ENCODE measurements at regions not wholly inside any gene's neighbourhood (a gene's known extent, or its start where the extent isn't known, plus 50 kb on each side); places are given as distances from the start of the nearest gene placed in this dataset.
"Not testable (repeated sequence)": the region's sequence is repeated elsewhere in the genome, so short reads cannot be mapped to it uniquely, and the experiment has no call there.

DNA sequence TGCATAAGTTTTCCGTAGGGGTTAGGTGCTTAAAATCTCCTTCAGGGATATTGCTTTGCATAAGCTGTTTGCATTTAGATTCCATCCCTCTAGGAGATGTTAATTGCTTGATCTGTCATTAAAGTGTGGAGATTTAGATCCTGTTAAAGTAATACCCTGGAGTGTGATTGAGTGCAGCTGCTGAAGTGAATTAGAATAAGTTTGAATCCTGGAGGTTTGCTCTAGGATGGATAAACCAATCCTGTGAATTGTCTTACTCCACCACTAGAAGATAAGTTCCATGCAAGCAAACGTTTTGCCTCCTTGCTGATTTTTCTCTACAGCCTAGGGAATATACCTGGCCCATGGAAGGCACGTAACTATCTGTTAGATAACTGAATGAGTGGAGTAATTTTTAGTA is 1487.2 kb upstream of the PRR20A start:
- H3K36me3 ChIP-seq (replicated peaks in 1 of 2; ENCODE audit: insufficient read depth in 1 of 2, low read depth in 2 of 2), result no peaks in the 10 kb centered on the region
- no peaks in the 10 kb centered on the region for H3K4me1 ChIP-seq
- ATAC-seq, result no peak
- no peak overlapping the region for H3K27ac ChIP-seq
- intact Hi-C loops (cut with DNase I), result no loop called here
- DNase-seq, result no peak
- no peak overlapping the region for H3K4me3 ChIP-seq
- no peak for TF ChIP-seq POLR2A (IDR thresholded peaks at IDR 0.05)
- TF ChIP-seq, protein P1, sequence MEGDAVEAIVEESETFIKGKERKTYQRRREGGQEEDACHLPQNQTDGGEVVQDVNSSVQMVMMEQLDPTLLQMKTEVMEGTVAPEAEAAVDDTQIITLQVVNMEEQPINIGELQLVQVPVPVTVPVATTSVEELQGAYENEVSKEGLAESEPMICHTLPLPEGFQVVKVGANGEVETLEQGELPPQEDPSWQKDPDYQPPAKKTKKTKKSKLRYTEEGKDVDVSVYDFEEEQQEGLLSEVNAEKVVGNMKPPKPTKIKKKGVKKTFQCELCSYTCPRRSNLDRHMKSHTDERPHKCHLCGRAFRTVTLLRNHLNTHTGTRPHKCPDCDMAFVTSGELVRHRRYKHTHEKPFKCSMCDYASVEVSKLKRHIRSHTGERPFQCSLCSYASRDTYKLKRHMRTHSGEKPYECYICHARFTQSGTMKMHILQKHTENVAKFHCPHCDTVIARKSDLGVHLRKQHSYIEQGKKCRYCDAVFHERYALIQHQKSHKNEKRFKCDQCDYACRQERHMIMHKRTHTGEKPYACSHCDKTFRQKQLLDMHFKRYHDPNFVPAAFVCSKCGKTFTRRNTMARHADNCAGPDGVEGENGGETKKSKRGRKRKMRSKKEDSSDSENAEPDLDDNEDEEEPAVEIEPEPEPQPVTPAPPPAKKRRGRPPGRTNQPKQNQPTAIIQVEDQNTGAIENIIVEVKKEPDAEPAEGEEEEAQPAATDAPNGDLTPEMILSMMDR (IDR thresholded peaks at IDR 0.05), result no peak
- no peaks in the 10 kb centered on the region for H3K9me3 ChIP-seq
- 25 to 30% methylated on average over 3 of the region's 3 CpGs for WGBS, 2 donors
- H3K27me3 ChIP-seq, result no peaks in the 10 kb centered on the region

DNA sequence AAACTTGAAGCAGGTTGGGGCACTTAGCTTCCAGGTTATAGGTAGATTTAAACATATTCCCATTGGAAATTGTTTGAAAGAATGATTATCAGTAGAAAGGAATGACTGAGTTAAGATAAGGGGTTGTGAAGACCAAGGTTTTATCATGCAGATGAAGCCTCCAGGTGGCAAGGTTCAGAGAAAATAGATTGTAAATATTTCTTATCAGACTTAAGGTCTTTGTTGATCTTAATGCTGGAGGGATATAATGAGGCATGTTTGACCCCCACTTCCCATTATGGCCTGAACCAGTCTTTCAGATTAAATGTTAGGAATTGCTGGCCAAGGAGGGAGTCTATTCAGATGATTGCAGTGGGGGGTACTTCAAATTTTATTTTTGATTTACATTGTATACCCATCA is 1486.5 kb upstream of the PRR20A start:
- Histone ChIP-seq H3K4me1 (no peaks in the 10 kb centered on the region), H3K27ac (no peak overlapping the region), H3K4me3 (no peak overlapping the region), H3K27me3 (no peaks in the 10 kb centered on the region), H3K9me3 (no peaks in the 10 kb centered on the region), H3K36me3 (replicated peaks in 1 of 2; ENCODE audit: insufficient read depth in 1 of 2, low read depth in 2 of 2) (no peaks in the 10 kb centered on the region)
- ATAC-seq, result no peak
- intact Hi-C loops (cut with DNase I), result no loop called here
- no peak for DNase-seq
- TF ChIP-seq, protein P1 (IDR thresholded peaks at IDR 0.05), result no peak
- TF ChIP-seq POLR2A (IDR thresholded peaks at IDR 0.05), result no peak

DNA sequence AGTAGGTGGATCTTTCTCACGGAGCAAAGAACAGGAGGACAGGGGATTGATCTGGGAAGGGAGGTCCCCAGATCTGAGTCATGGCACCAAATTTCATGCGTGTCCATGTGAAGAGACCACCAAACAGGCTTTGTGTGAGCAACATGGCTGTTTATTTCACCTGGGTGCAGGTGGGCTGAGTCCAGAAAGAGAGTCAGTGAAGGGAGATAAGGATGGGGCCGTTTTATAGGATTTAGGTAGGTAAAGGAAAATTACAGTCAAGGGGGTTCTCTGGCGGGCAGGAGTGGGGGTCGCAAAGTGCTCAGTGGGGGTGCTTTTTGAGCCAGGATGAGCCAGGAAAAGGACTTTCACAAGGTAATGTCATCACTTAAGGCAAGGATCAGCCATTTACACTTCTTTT is 1480.5 kb upstream of the PRR20A start:
- H3K27ac ChIP-seq; H3K9me3 ChIP-seq; ATAC-seq; H3K27me3 ChIP-seq; DNase-seq; H3K4me3 ChIP-seq; H3K36me3 ChIP-seq (replicated peaks in 1 of 2; ENCODE audit: insufficient read depth in 1 of 2, low read depth in 2 of 2); H3K4me1 ChIP-seq; intact Hi-C loops (cut with DNase I): not testable (repeated sequence)
- 29 to 31% methylated on average over 5 of the region's 5 CpGs for WGBS, 2 donors

DNA sequence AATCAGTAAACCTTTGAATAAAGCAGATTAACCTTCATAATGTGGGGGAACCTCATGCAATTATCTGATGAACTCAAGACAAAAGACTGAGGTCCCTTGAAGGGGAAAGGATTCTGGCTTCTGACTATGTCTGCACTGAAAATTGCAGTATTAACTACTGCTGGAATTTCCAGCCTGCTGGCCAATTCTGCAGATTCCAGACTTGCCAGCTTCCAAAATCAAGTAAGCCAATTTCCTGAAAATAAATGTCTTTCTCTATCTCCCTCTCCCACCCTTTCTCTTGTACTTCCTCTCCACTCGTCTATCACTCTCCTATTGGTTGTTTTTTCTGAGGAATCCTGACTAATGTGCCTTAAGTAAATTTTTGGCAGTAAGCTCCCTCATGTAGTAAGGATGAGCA is 1479.9 kb upstream of the PRR20A start:
- 6 to 19% methylated on average over 1 of the region's 1 CpG for WGBS, 2 donors
- intact Hi-C loops (cut with DNase I), result no loop called here
- H3K4me1 ChIP-seq, result no peaks in the 10 kb centered on the region
- TF ChIP-seq POLR2A (IDR thresholded peaks at IDR 0.05), result no peak
- TF ChIP-seq, protein P1 (IDR thresholded peaks at IDR 0.05), result no peak
- DNase-seq (no peak), ATAC-seq (no peak)
- H3K27ac ChIP-seq, result no peak overlapping the region
- no peak overlapping the region for H3K4me3 ChIP-seq
- H3K36me3 ChIP-seq (replicated peaks in 1 of 2; ENCODE audit: insufficient read depth in 1 of 2, low read depth in 2 of 2), result no peaks in the 10 kb centered on the region
- no peaks in the 10 kb centered on the region for H3K27me3 ChIP-seq
- H3K9me3 ChIP-seq, result no peaks in the 10 kb centered on the region

DNA sequence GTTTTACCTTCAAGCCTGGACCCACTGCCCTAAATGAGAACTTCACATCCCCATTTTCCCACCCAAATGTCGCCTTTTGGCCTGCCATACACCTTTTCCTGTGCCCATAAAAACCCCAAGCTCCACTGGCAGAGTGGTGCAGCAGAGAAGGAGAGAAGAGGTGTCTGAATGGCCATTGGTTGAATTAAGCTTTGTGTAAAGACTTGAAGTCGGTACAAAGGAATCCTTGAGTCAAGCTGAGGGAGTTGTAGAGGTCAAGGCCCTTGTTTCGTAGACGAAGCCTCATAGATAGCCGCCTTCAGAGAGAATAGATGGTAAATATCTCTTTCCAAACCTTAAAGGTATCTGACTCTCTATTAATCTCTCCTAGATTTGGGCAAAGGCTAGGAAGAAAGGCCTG is 1479.2 kb upstream of the PRR20A start:
- 46 to 54% methylated on average over 5 of the region's 5 CpGs for WGBS, 2 donors

More for the DNA sequence above, 1479.2 kb upstream of the PRR20A start:
- Histone ChIP-seq H3K4me3 (no peak overlapping the region), H3K9me3 (no peaks in the 10 kb centered on the region), H3K27me3 (no peaks in the 10 kb centered on the region), H3K27ac (no peak overlapping the region), H3K36me3 (replicated peaks in 1 of 2; ENCODE audit: insufficient read depth in 1 of 2, low read depth in 2 of 2) (no peaks in the 10 kb centered on the region), H3K4me1 (no peaks in the 10 kb centered on the region)
- no peak for DNase-seq
- TF ChIP-seq POLR2A (IDR thresholded peaks at IDR 0.05), result no peak
- TF ChIP-seq, protein P1 (IDR thresholded peaks at IDR 0.05), result no peak
- intact Hi-C loops (cut with DNase I), result no loop called here
- ATAC-seq, result no peak
